GM21529 (cell line): ENCODE measurements at regions not wholly inside any gene's neighbourhood (a gene's known extent, or its start where the extent isn't known, plus 50 kb on each side); places are given as distances from the start of the nearest gene placed in this dataset.

Source experiments
- ATAC-seq: cut with Tn5 transposase; IDR thresholded peaks from one replicate; pipeline ENCODE4 v1.9.1; 2021; ENCODE audit not compliant: unreplicated experiment

- no peak for ATAC-seq
Measured at GRCh38 chr20:63128956-63129355, 87.0 kb downstream of the YTHDF1 start.

DNA sequence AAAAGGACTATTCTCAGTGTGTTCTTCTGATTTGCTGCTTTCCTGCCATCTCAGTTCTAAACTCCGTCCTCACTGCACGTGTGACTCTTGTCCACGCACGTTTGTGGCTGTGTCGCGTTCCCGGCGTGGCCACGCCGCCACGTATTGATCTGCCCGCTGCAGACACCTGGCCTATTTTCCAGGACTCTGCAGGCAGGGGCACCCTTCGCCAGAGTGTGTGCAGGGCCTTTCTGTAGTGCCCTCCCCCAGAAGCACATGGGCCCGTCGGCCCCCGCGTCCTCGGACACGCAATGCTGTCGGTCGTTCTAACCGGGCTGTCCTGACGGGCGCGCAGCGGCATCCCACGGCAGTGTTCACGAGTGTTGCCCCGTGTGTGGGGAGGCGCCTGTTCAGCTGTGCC is 87.6 kb downstream of the YTHDF1 start:
- ATAC-seq = no peak

GRCh38 chr20:63127700-63128364 is 88.1 kb downstream of the YTHDF1 start:
- no peak for ATAC-seq

DNA sequence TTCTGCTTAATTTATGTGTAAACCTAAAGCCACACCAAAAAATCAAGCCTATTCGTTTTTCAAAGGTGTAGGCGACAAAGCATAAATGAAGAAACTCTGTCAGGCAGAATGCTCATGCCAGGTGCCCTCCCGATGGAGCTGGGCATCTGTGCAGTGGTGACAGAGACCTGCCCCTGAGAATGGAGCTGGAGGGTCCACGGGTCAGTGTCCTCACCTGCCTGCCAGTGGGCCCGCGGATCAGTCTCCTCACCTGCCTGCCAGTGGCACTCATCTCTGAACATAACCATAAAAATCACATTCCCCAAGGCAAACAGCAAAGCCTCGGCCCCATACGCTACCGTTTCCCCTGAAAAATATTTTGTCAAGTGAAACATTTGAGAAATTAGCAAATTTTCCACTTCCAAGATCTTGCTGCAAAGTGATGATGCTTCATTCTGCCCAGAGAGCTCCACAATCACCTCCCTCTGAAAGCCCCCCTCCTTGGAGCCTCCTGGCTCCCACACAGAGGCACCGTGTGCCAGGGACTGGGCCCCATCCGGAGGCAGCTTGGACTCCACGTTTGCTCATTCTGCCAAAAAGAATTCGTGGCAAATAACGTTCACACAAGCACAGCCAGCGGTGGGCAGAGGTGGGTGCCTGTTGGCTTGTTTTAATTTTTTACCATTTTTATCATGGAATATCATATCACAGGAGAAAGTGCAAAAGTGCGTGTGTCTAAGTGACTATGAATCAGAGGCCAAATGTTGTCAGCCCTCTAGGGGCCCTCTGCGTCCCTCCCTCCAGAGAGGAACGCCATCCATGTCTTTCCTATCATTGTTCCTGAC is 88.8 kb downstream of the YTHDF1 start:
- ATAC-seq = no peak

GRCh38 chr20:63125838-63126601 is 89.9 kb downstream of the YTHDF1 start:
- ATAC-seq = no peak

DNA sequence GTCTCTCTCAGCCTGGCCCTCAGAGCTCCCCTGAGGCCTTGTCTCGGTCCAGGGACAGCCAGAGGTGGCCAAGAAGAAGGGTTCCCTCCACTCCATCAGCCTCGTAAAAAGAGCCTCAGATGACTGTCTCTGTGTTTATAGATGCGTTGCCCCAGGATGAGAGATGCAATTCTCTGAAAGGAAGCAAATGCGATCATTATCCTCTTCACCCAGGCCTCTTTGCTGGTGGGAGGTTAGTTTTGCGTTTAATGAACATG is 90.4 kb downstream of the YTHDF1 start:
- ATAC-seq = no peak

- no peak for ATAC-seq
Measured at GRCh38 chr20:63124782-63125580, 91.0 kb downstream of the YTHDF1 start.

GRCh38 chr20:63124092-63124781 is 91.7 kb downstream of the YTHDF1 start:
- ATAC-seq = no peak

DNA sequence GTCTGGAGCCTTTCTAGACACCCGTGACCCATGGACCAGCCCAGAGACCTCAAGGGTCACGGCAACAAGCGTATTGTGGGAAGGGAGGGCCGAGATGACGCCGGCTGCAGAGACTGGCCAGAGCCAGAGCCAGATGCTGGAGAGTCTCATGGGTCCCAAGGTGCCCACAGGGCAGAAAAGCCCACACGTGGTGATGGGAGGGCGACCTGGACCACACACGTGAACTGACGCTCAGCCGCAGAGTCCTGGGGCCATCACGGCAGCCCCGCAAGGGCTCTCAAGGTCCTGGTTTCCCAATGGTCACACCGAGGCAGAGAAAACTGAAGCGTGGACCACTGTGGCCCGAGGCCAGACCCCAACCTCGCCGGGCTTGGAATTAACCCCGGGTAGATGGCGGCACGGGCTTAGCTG is 92.6 kb downstream of the YTHDF1 start:
- ATAC-seq = no peak

GRCh38 chr20:63122626-63123025 is 93.3 kb downstream of the YTHDF1 start:
- no peak for ATAC-seq

GRCh38 chr20:63121749-63122405 is 94.1 kb downstream of the YTHDF1 start:
- no peak for ATAC-seq

DNA sequence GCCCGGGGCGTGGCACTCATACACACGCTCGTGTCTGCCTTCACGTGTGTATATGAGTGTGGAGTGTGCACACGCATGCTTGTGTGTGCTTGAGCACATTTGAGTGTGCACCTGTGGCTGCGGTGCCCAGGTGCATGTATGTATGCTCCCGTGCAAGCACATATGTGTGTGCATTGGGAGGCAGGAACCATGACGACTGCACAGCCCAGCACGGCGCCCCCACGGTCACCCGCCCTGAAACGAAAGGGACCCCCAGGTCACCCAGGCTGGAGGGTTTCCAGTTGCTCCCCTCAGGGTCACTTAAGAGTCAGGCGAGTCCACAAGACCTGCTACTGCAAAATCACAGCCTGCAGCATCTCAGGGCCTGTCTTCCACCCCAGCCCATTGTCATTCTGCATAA is 94.7 kb downstream of the YTHDF1 start:
- ATAC-seq = no peak

- no peak for ATAC-seq
Measured at GRCh38 chr20:63120808-63121090, 95.2 kb downstream of the YTHDF1 start.

GRCh38 chr20:63119963-63120807 is 95.7 kb downstream of the YTHDF1 start:
- no peak for ATAC-seq

DNA sequence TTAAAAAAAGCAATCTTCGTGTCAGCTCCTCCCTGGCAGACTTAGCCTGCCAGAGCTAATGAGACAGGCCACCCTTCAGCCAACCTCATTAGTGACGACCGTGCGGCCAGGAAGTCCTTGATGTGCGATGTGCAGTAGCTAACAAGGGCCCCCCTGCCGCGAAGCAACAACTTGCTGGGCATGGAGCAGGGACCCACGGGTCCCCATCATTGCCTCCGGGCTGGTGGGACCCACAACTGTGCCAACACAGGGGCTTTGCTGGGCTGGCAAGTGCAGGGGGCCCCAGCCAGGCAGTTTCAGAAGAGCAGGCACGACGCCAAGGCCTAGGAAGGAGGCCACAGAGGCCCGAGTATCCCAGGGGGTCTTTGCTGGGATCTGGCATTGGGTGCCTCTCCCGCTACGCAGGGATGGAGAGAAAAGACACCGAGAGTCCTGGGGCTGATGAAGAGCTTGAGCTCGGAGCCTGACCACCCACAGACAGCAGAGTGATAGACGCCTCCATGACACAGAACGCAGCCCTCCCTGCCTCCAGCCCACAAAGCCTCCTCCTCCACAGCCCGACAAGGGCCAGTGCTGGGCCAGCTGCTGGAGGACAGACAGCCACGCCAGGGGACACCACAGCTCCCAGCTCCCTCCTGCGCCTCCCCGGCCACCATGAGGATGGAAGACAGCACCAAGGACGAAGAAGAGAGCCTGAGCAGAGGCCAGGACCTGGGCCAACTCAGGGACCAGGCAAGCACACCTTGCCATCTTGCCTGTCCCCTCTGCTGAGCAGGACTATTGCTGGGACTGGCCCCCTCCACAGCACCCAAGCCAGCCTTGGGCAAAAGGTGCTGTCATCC is 96.6 kb downstream of the YTHDF1 start:
- no peak for ATAC-seq

DNA sequence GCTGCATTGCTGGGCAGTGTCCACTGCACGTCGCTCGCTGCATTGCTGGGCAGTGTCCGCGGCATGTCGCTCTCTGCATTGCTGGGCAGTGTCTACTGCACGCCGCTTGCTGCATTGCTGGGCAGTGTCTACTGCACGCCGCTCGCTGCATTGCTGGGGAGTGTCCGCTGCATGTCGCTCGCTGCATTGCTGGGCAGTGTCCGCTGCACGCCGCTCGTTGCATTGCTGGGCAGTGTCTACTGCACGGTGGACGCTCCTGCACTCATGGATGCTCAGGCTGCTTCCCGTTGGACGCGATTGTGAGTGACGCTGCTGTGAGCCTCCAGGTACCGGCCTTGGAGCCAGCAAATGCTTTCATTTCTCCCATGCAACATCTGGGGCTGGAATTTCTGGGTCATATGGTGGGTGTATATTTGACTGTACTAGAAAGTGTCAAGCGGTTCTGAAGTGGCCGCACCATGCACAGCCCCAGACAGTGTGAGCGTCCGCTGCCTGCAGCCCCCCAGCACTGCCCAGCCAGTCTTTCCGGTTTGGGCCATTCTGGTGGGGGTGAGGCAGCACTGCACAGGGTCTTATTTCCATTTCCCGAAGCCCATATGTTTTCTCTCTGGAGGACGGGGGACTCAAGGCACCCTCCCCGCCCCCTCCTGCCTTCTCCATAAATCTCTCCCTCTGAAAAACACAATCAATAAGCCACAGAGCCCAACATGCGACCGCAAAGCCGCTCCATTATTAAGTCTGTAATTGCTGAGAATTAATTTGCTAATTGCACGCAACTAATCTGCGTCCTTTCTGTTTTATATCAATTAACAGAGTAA is 97.4 kb downstream of the YTHDF1 start:
- ATAC-seq = no peak

DNA sequence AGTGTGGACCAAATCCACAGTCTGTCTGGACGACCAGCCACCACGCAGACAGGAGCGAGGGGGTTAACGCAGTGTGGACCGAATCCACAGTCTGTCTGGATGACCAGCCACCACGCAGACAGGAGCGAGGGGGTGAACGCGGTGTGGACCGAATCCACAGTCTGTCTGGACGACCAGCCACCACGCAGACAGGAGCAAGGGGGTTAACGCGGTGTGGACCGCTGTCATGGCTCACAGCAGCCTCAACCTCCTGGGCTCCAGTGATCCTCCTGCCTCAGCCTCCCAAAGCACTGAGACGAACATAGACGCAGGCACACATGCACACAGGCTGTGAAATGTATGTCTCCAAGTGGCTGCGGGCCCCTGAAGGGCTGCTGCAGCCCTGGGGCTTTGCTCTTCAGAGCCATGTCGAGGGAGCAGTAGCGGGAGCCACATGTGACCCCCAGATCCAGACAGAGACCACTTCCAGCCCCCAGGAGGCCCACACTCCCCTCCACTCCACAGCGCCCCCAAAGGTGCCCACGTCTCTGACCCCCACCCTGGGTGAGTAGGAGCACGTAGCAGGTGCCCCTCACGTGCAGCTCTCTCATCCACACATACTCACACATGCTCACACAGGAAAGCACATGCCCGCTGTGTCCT is 98.1 kb downstream of the YTHDF1 start:
- no peak for ATAC-seq
